Right lobe of liver (tissue), 4 donors: ENCODE measurements at regions not wholly inside any gene's neighbourhood (a gene's known extent, or its start where the extent isn't known, plus 50 kb on each side); places are given as distances from the start of the nearest gene placed in this dataset.

Source experiments
- CTCF ChIP-seq, 4 donors: fragments of 200-600 bp in 3 of 4; fragments of 450-650 bp in 1 of 4; IDR thresholded peaks; one replicate each; pipeline versions ENCODE4 v1.5.1 to v1.8.0; 2016 to 2022; ENCODE audit warnings: antibody characterized with exemption in 4 of 4, mild to moderate bottlenecking in 2 of 4
- POLR2A ChIP-seq: fragments of 450-650 bp; IDR thresholded peaks from one replicate; pipeline ENCODE4 v1.6.1; 2017; ENCODE audit warnings: antibody characterized with exemption, mild to moderate bottlenecking
- donor health status: DM: no; HTN: no; CAD: no.
- donor health status: DM: no; HTN: no; CAD: no.
- donor health status: DM: no; HTN: yes; CAD: no.

GRCh38 chr6:66396145-66396544, 689.1 kb upstream of the EYS start:
- TF ChIP-seq POLR2A, result no peak
- no peak for TF ChIP-seq CTCF (IDR thresholded peaks at IDR 0.05)
